Breast epithelium (tissue), 3 donors: ENCODE measurements at regions not wholly inside any gene's neighbourhood (a gene's known extent, or its start where the extent isn't known, plus 50 kb on each side); places are given as distances from the start of the nearest gene placed in this dataset.

Experiments used
- CTCF ChIP-seq, 3 donors: fragments of 450-650 bp; IDR thresholded peaks; one replicate each; pipeline ENCODE4 v1.5.1; 2016 to 2017; ENCODE audit warnings: antibody characterized with exemption in 3 of 3, mild to moderate bottlenecking in 3 of 3, moderate library complexity in 3 of 3
- POLR2A ChIP-seq: fragments of 450-650 bp; IDR thresholded peaks from one replicate; pipeline ENCODE4 v1.6.1; 2016; ENCODE audit warnings: antibody characterized with exemption, mild to moderate bottlenecking, moderate library complexity
- POLR2AphosphoS5 ChIP-seq, 3 donors: sonication (generic); formaldehyde crosslinking; IDR thresholded peaks; one replicate each; pipeline ENCODE4 v1.6.1; 2017; ENCODE audit warnings: antibody characterized with exemption in 3 of 3

DNA sequence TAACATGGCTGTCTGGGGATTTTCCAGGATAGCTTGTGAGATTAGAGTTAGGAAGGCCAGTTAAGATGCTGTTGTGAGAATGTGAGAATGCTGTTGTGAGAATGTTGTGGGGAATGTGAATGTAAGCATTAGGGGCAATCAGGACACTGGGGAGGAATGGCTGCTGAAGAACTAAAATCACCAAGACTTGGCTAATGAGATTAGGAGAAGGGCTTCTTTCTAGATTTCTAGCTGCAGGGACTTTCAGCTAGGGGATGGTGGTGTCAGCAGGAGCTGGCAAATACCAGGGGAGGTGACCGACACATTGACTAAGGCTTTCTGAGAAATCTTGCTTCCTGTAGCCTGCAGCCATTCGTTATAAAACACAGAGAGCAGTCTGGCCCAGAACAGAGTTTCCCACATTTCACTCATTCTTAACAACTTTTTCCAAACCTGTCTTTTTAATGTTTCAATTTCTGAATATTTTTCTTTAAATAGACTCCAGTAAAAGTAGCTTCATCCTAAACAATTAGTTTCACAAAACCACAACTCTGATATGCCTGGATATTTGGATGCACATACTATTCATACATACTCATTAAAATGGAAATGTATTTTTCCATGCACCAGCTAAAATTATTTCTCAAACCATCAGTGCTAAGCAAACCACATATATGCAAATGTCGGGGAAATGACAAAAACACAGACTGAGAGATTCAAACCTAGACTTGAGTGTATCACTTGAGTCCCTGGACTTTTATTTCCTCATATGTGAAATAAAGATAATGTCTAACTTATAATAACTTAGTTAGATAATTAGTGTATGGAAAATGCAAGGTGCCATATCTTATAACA lies 89.3 kb upstream of the TNC start:
- TF ChIP-seq CTCF (IDR thresholded peaks at IDR 0.05) (no peak), POLR2A (no peak), POLR2AphosphoS5 (IDR thresholded peaks at IDR 0.05) (no peak)
